GM12873 (cell line): ENCODE measurements at regions not wholly inside any gene's neighbourhood (a gene's known extent, or its start where the extent isn't known, plus 50 kb on each side); places are given as distances from the start of the nearest gene placed in this dataset.

Experiments used
- CTCF ChIP-seq: IDR thresholded peaks from 2 replicates; pipeline ENCODE4 v1.5.1; 2012; ENCODE audit warnings: low read depth, mild to moderate bottlenecking, moderate library complexity, low read length, control low read depth; ENCODE audit not compliant: insufficient read depth; ENCODE audit errors: missing control alignments

GRCh38 chr2:76506538-76506937 is 795.8 kb upstream of the GCFC2 start:
- TF ChIP-seq CTCF = no peak

- no peak for TF ChIP-seq CTCF
Measured at GRCh38 chr2:76501641-76502040, 790.9 kb upstream of the GCFC2 start.

GRCh38 chr2:76498360-76498759 is 787.6 kb upstream of the GCFC2 start:
- TF ChIP-seq CTCF = no peak

- TF ChIP-seq CTCF = no peak
Measured at GRCh38 chr2:76491503-76491902, 780.8 kb upstream of the GCFC2 start.

GRCh38 chr2:76478266-76479035 is 767.7 kb upstream of the GCFC2 start:
- TF ChIP-seq CTCF = no peak

GRCh38 chr2:76472946-76473345 is 762.2 kb upstream of the GCFC2 start:
- TF ChIP-seq CTCF = no peak

GRCh38 chr2:76469066-76469465 is 758.4 kb upstream of the GCFC2 start:
- TF ChIP-seq CTCF = no peak
